SK-N-MC (cell line): ENCODE measurements at regions not wholly inside any gene's neighbourhood (a gene's known extent, or its start where the extent isn't known, plus 50 kb on each side); places are given as distances from the start of the nearest gene placed in this dataset.

Experiments
- EZH2 ChIP-seq: fragments of 200-600 bp; sonication (generic); IDR thresholded peaks from one replicate; pipeline ENCODE4 v1.6.1; 2017; ENCODE audit warnings: antibody characterized with exemption
- FOXP2 ChIP-seq: optimal IDR thresholded peaks from 2 replicates; pipeline ENCODE3; 2011; ENCODE audit warnings: mild to moderate bottlenecking, moderate library complexity; ENCODE audit not compliant: insufficient read depth; ENCODE audit errors: extremely low read length, control extremely low read depth
- POLR2AphosphoS5 ChIP-seq: IDR thresholded peaks from 2 replicates; pipeline ENCODE4 v1.6.1; 2012; ENCODE audit warnings: mild to moderate bottlenecking, low read depth, low read length, borderline replicate concordance

- TF ChIP-seq EZH2 (no peak), POLR2AphosphoS5 (no peak), FOXP2 (no peak)
Observed at GRCh38 chr1:88062650-88063153, 621.4 kb upstream of the PKN2 start.
